Neural cell (in vitro differentiated cells): ENCODE measurements at regions not wholly inside any gene's neighbourhood (a gene's known extent, or its start where the extent isn't known, plus 50 kb on each side); places are given as distances from the start of the nearest gene placed in this dataset.
"Not testable (repeated sequence)": the region's sequence is repeated elsewhere in the genome, so short reads cannot be mapped to it uniquely, and the experiment has no call there.

Experiments used
- H2AFZ ChIP-seq: fragments of 200-600, 300-800 bp; sonication (generic), shearing (Covaris generic); 2 replicates; pipeline ENCODE4 v1.6.0; 2014; ENCODE audit warnings: low read depth, mild to moderate bottlenecking, antibody characterized with exemption, low read length, moderate library complexity
- H3F3A ChIP-seq: fragments of 200-600 bp; shearing (Covaris generic); 2 replicates; pipeline ENCODE4 v1.6.1; 2016; ENCODE audit warnings: mild to moderate bottlenecking, moderate library complexity, mixed read lengths, antibody characterized with exemption, low read length; ENCODE audit not compliant: insufficient read depth, poor library complexity, severe bottlenecking
- H3K27ac ChIP-seq: fragments of 200-600, 300-800 bp; sonication (generic), shearing (Covaris generic); 2 replicates; pipeline ENCODE4 v1.5.1; 2014; ENCODE audit warnings: mild to moderate bottlenecking, low read length, moderate library complexity
- H3K27me3 ChIP-seq: fragments of 300-800, 200-600 bp; sonication (generic), shearing (Covaris generic); 2 replicates; pipeline ENCODE4 v1.6.0; 2014; ENCODE audit warnings: mild to moderate bottlenecking, low read depth, low read length, moderate library complexity; ENCODE audit not compliant: insufficient read depth
- H3K36me3 ChIP-seq: fragments of 300-800, 200-600 bp; sonication (generic), shearing (Covaris generic); 2 replicates; pipeline ENCODE4 v1.5.1; 2014; ENCODE audit warnings: mild to moderate bottlenecking, antibody characterized with exemption, low read length, moderate library complexity; ENCODE audit not compliant: insufficient read depth
- H3K4me2 ChIP-seq: fragments of 300-800, 200-600 bp; sonication (generic), shearing (Covaris generic); 2 replicates; pipeline ENCODE4 v1.6.0; 2014; ENCODE audit warnings: mild to moderate bottlenecking, low read length
- H3K4me3 ChIP-seq: fragments of 300-800, 200-600 bp; sonication (generic), shearing (Covaris generic); 2 replicates; pipeline ENCODE4 v1.5.1; 2014; ENCODE audit warnings: mild to moderate bottlenecking, low read length, moderate library complexity
- H3K79me2 ChIP-seq: fragments of 200-600 bp; shearing (Covaris generic); replicated peaks from 2 replicates; pipeline ENCODE4 v1.6.0; 2014; ENCODE audit warnings: mild to moderate bottlenecking, low read length, moderate library complexity; ENCODE audit not compliant: insufficient read depth
- H3K9ac ChIP-seq: fragments of 300-800, 200-600 bp; sonication (generic), shearing (Covaris generic); 2 replicates; pipeline ENCODE4 v1.6.1; 2016; ENCODE audit warnings: mild to moderate bottlenecking, low read length, mixed read lengths
- H3K9me2 ChIP-seq: fragments of 200-600 bp; shearing (Covaris generic); 2 replicates; pipeline ENCODE4 v1.6.1; 2016; ENCODE audit warnings: mild to moderate bottlenecking, low read length, mixed read lengths; ENCODE audit not compliant: insufficient read depth
- H3K9me3 ChIP-seq: fragments of 200-600, 300-800 bp; sonication (generic), shearing (Covaris generic); 2 replicates; pipeline ENCODE4 v1.6.1; 2016; ENCODE audit warnings: mild to moderate bottlenecking, mixed run types, low read length, moderate library complexity, mixed read lengths
- H4K20me1 ChIP-seq: fragments of 200-600 bp; shearing (Covaris generic); 2 replicates; pipeline ENCODE4 v1.6.1; 2016; ENCODE audit warnings: mild to moderate bottlenecking, mixed run types; ENCODE audit not compliant: insufficient read depth
- CTCF ChIP-seq: fragments of 450-650 bp; IDR thresholded peaks from 2 replicates; pipeline ENCODE4 v1.5.1; 2014; ENCODE audit warnings: antibody characterized with exemption, mild to moderate bottlenecking, moderate library complexity; ENCODE audit not compliant: poor library complexity, severe bottlenecking
- EP300 ChIP-seq: fragments of 450-650 bp; conservative IDR thresholded peaks from 2 replicates; pipeline ENCODE4 v1.6.1; 2014; ENCODE audit warnings: antibody characterized with exemption, mild to moderate bottlenecking, moderate library complexity; ENCODE audit not compliant: poor library complexity, severe bottlenecking
- EZH2 ChIP-seq: fragments of 200-600, 300-800 bp; shearing (Covaris generic), sonication (generic); IDR thresholded peaks from 2 replicates; pipeline ENCODE4 v1.6.1; 2014; ENCODE audit warnings: antibody characterized with exemption, low read length, borderline replicate concordance, mild to moderate bottlenecking; ENCODE audit not compliant: insufficient read depth, poor library complexity, severe bottlenecking
- MXI1 ChIP-seq: fragments of 450-650 bp; conservative IDR thresholded peaks from 2 replicates; pipeline ENCODE4 v1.6.1; 2014; ENCODE audit warnings: antibody characterized with exemption, mild to moderate bottlenecking; ENCODE audit not compliant: poor library complexity, severe bottlenecking
- POLR2AphosphoS5 ChIP-seq: IDR thresholded peaks from 2 replicates; pipeline ENCODE4 v1.6.1; 2012
- RAD21 ChIP-seq: fragments of 450-650 bp; conservative IDR thresholded peaks from 2 replicates; pipeline ENCODE4 v1.6.1; 2014; ENCODE audit warnings: antibody characterized with exemption, mild to moderate bottlenecking, moderate library complexity
- REST ChIP-seq: IDR thresholded peaks from 2 replicates; pipeline ENCODE4 v1.6.1; 2012; ENCODE audit warnings: borderline replicate concordance
- SMC3 ChIP-seq: fragments of 450-650 bp; conservative IDR thresholded peaks from 2 replicates; pipeline ENCODE4 v1.6.1; 2014; ENCODE audit warnings: antibody characterized with exemption, mild to moderate bottlenecking, moderate library complexity; ENCODE audit not compliant: poor library complexity
- TAF1 ChIP-seq: IDR thresholded peaks from 2 replicates; pipeline ENCODE4 v1.6.1; 2012; ENCODE audit warnings: low read depth

- no peaks in the 10 kb centered on the region for H3K79me2 ChIP-seq
- no peak overlapping the region for H3K9ac ChIP-seq
- no peaks in the 10 kb centered on the region for H3K27me3 ChIP-seq
- H3K9me2 ChIP-seq = no peaks in the 10 kb centered on the region
- no peaks in the 10 kb centered on the region for H3K36me3 ChIP-seq
- TF ChIP-seq CTCF (no peak), EZH2 (no peak), RAD21 (no peak), MXI1 (no peak), TAF1 (no peak), POLR2AphosphoS5 (no peak), REST (no peak), EP300 (no peak), SMC3 (no peak)
- no peak overlapping the region for H2AFZ ChIP-seq
- no peaks in the 10 kb centered on the region for H4K20me1 ChIP-seq
- H3K4me3 ChIP-seq = no peak overlapping the region
- no peak overlapping the region for H3K27ac ChIP-seq
- H3K4me2 ChIP-seq = no peak overlapping the region
- H3F3A ChIP-seq = no peaks in the 10 kb centered on the region
- H3K9me3 ChIP-seq = no peaks in the 10 kb centered on the region
Measured at GRCh38 chr9:108427751-108428150, 428.0 kb downstream of the ACTL7B start.

- H4K20me1 ChIP-seq, H3K27me3 ChIP-seq, H3F3A ChIP-seq, H3K79me2 ChIP-seq, H3K27ac ChIP-seq, H3K9ac ChIP-seq, H2AFZ ChIP-seq, H3K9me2 ChIP-seq, H3K4me2 ChIP-seq, H3K4me3 ChIP-seq, H3K36me3 ChIP-seq, H3K9me3 ChIP-seq: not testable (repeated sequence)
Measured at GRCh38 chr9:108426421-108426940, 429.3 kb downstream of the ACTL7B start.

GRCh38 chr9:108423433-108423832 is 432.4 kb downstream of the ACTL7B start:
- H2AFZ ChIP-seq = no peak overlapping the region
- H3K9me2 ChIP-seq = no peaks in the 10 kb centered on the region
- H3K4me3 ChIP-seq = no peak overlapping the region
- no peak overlapping the region for H3K4me2 ChIP-seq
- TF ChIP-seq REST = no peak
- TF ChIP-seq EP300 = no peak
- no peak for TF ChIP-seq CTCF
- TF ChIP-seq EZH2 = no peak
- TF ChIP-seq POLR2AphosphoS5 = no peak
- TF ChIP-seq MXI1 = no peak
- TF ChIP-seq SMC3 = no peak
- no peak for TF ChIP-seq TAF1
- no peak for TF ChIP-seq RAD21
- no peak overlapping the region for H3K27ac ChIP-seq
- no peaks in the 10 kb centered on the region for H4K20me1 ChIP-seq
- H3K9me3 ChIP-seq = no peaks in the 10 kb centered on the region
- H3K27me3 ChIP-seq = no peaks in the 10 kb centered on the region
- H3K36me3 ChIP-seq = no peaks in the 10 kb centered on the region
- no peak overlapping the region for H3K9ac ChIP-seq
- no peaks in the 10 kb centered on the region for H3F3A ChIP-seq
- H3K79me2 ChIP-seq = no peaks in the 10 kb centered on the region
